ENCODE measurements at regions not wholly inside any gene's neighbourhood (a gene's known extent, or its start where the extent isn't known, plus 50 kb on each side); places are given as distances from the start of the nearest gene placed in this dataset.

- H3K4me1 ChIP-seq: no peaks in the 10 kb centered on the region
- no peak overlapping the region for H3K27ac ChIP-seq
- no peaks in the 10 kb centered on the region for H3K9me3 ChIP-seq
- intact Hi-C loops (cut with DNase I): no loop called here
- 49 to 62% (median 50%) methylated on average over 5 of the region's 5 CpGs for WGBS, 3 donors
- H3K36me3 ChIP-seq (ENCODE audit: insufficient read depth in 1 of 2, low read depth in 1 of 2): no peaks in the 10 kb centered on the region
- no peaks in the 10 kb centered on the region for H3K27me3 ChIP-seq (ENCODE audit: insufficient read depth in 3 of 3, low read length in 2 of 3)
- no peak overlapping the region for H3K4me3 ChIP-seq
- DNase-seq (no peak), ATAC-seq (no peak)
- TF ChIP-seq, protein P1, sequence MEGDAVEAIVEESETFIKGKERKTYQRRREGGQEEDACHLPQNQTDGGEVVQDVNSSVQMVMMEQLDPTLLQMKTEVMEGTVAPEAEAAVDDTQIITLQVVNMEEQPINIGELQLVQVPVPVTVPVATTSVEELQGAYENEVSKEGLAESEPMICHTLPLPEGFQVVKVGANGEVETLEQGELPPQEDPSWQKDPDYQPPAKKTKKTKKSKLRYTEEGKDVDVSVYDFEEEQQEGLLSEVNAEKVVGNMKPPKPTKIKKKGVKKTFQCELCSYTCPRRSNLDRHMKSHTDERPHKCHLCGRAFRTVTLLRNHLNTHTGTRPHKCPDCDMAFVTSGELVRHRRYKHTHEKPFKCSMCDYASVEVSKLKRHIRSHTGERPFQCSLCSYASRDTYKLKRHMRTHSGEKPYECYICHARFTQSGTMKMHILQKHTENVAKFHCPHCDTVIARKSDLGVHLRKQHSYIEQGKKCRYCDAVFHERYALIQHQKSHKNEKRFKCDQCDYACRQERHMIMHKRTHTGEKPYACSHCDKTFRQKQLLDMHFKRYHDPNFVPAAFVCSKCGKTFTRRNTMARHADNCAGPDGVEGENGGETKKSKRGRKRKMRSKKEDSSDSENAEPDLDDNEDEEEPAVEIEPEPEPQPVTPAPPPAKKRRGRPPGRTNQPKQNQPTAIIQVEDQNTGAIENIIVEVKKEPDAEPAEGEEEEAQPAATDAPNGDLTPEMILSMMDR (IDR thresholded peaks at IDR 0.05): no peak
These were observed 254.3 kb downstream of the METTL4 start for GRCh38 chr18:2316751-2317696.

- no peak for ATAC-seq
These were observed 246.8 kb downstream of the METTL4 start for GRCh38 chr18:2324459-2324858.

GRCh38 chr18:2325308-2325849, 245.9 kb downstream of the METTL4 start:
- Histone ChIP-seq H3K27ac (no peak overlapping the region), H3K4me1 (no peaks in the 10 kb centered on the region), H3K9me3 (no peaks in the 10 kb centered on the region), H3K27me3 (ENCODE audit: insufficient read depth in 3 of 3, low read length in 2 of 3) (peaks cover 0 to 3% (median 0%) of the 10 kb centered on the region in 3 donors), H3K4me3 (no peak overlapping the region), H3K36me3 (ENCODE audit: insufficient read depth in 1 of 2, low read depth in 1 of 2) (no peaks in the 10 kb centered on the region)
- DNase-seq (no peak), ATAC-seq (no peak)
- WGBS, 3 donors: 67 to 74% (median 71%) methylated on average over 4 of the region's 4 CpGs
- TF ChIP-seq, protein P1 (IDR thresholded peaks at IDR 0.05): no peak
- intact Hi-C loops (cut with DNase I): no loop called here

More at GRCh38 chr18:2324459-2324858, 246.8 kb downstream of the METTL4 start:
- no peaks in the 10 kb centered on the region for H3K9me3 ChIP-seq
- H3K27ac ChIP-seq: no peak overlapping the region
- H3K4me1 ChIP-seq: no peaks in the 10 kb centered on the region
- TF ChIP-seq, protein P1 (IDR thresholded peaks at IDR 0.05): no peak
- H3K27me3 ChIP-seq (ENCODE audit: insufficient read depth in 3 of 3, low read length in 2 of 3): peaks cover 0 to 3% (median 0%) of the 10 kb centered on the region in 3 donors
- H3K36me3 ChIP-seq (ENCODE audit: insufficient read depth in 1 of 2, low read depth in 1 of 2): no peaks in the 10 kb centered on the region
- DNase-seq: no peak
- H3K4me3 ChIP-seq: no peak overlapping the region
- intact Hi-C loops (cut with DNase I): no loop called here

GRCh38 chr18:2325933-2326332, 245.4 kb downstream of the METTL4 start:
- intact Hi-C loops (cut with DNase I): no loop called here
- no peak for ATAC-seq
- WGBS, 3 donors: 78 to 93% (median 91%) methylated on average over 1 of the region's 1 CpG

More at GRCh38 chr18:2325933-2326332, 245.4 kb downstream of the METTL4 start:
- Histone ChIP-seq H3K4me1 (no peaks in the 10 kb centered on the region), H3K36me3 (ENCODE audit: insufficient read depth in 1 of 2, low read depth in 1 of 2) (no peaks in the 10 kb centered on the region), H3K4me3 (no peak overlapping the region), H3K9me3 (no peaks in the 10 kb centered on the region), H3K27ac (no peak overlapping the region), H3K27me3 (ENCODE audit: insufficient read depth in 3 of 3, low read length in 2 of 3) (peaks cover 0 to 3% (median 0%) of the 10 kb centered on the region in 3 donors)
- TF ChIP-seq, protein P1 (IDR thresholded peaks at IDR 0.05): no peak
- no peak for DNase-seq
